ENCODE measurements at regions not wholly inside any gene's neighbourhood (a gene's known extent, or its start where the extent isn't known, plus 50 kb on each side); places are given as distances from the start of the nearest gene placed in this dataset.
A peak's percentile ranks its signal among the peaks of the same experiment; 100 is the strongest.
"Not testable (repeated sequence)": the region's sequence is repeated elsewhere in the genome, so short reads cannot be mapped to it uniquely, and the experiment has no call there.

- Histone ChIP-seq H3K27ac (no peak overlapping the region), H3K4me1 (no peaks in the 10 kb centered on the region), H3K36me3 (no peaks in the 10 kb centered on the region), H3K9me3 (no peaks in the 10 kb centered on the region), H3K27me3 (no peaks in the 10 kb centered on the region), H3K4me3 (no peak overlapping the region)
- no peak for DNase-seq
- TF ChIP-seq EP300 (IDR thresholded peaks at IDR 0.05) (no peak), POLR2AphosphoS5 (IDR thresholded peaks at IDR 0.05) (no peak), CTCF (IDR thresholded peaks at IDR 0.05) (no peak), POLR2A (IDR thresholded peaks at IDR 0.05) (no peak)
- intact Hi-C loops (cut with DNase I; ENCODE audit: low total_unique reads), result no loop called here
- 63 to 75% (median 73%) methylated on average over 7 of the region's 7 CpGs for WGBS, 5 donors
Measured at GRCh38 chr10:106280896-106281460, 883.5 kb downstream of the SORCS1 start.

GRCh38 chr10:106278383-106278782, 886.1 kb downstream of the SORCS1 start:
- H3K36me3 ChIP-seq, result no peaks in the 10 kb centered on the region
- peak in 1 of 2 donors; percentile 24 for DNase-seq
- 26 to 57% (median 45%) methylated on average over 1 of the region's 1 CpG for WGBS, 5 donors
- no peak for TF ChIP-seq POLR2A (IDR thresholded peaks at IDR 0.05)
- intact Hi-C loops (cut with DNase I; ENCODE audit: low total_unique reads), result no loop called here
- no peaks in the 10 kb centered on the region for H3K27me3 ChIP-seq
- no peaks in the 10 kb centered on the region for H3K4me1 ChIP-seq
- no peaks in the 10 kb centered on the region for H3K9me3 ChIP-seq
- no peak overlapping the region for H3K4me3 ChIP-seq
- no peak overlapping the region for H3K27ac ChIP-seq

- H3K4me3 ChIP-seq, result no peak overlapping the region
- H3K36me3 ChIP-seq, result no peaks in the 10 kb centered on the region
- H3K4me1 ChIP-seq, result no peaks in the 10 kb centered on the region
- no peak for DNase-seq
- intact Hi-C loops (cut with DNase I; ENCODE audit: low total_unique reads), result no loop called here
- H3K27ac ChIP-seq, result no peak overlapping the region
- WGBS, 5 donors, result 73 to 89% (median 84%) methylated on average over 3 of the region's 3 CpGs; no CpG with 5 or more reads in 1 of the 5 donors
- no peak for TF ChIP-seq EP300 (IDR thresholded peaks at IDR 0.05)
- TF ChIP-seq CTCF (IDR thresholded peaks at IDR 0.05), result peak in 1 of 7 experiments; percentile 8
- H3K27me3 ChIP-seq, result no peaks in the 10 kb centered on the region
- no peaks in the 10 kb centered on the region for H3K9me3 ChIP-seq
Measured at GRCh38 chr10:106271237-106271636, 893.3 kb downstream of the SORCS1 start.

GRCh38 chr10:106268000-106268399, 896.5 kb downstream of the SORCS1 start:
- no peak for DNase-seq
- Histone ChIP-seq H3K27ac (no peak overlapping the region), H3K4me1 (no peaks in the 10 kb centered on the region), H3K9me3 (no peaks in the 10 kb centered on the region), H3K27me3 (no peaks in the 10 kb centered on the region), H3K36me3 (no peaks in the 10 kb centered on the region), H3K4me3 (no peak overlapping the region)
- WGBS, 5 donors, result 79 to 90% (median 87%) methylated on average over 2 of the region's 2 CpGs
- TF ChIP-seq POLR2A (IDR thresholded peaks at IDR 0.05) (no peak), CTCF (IDR thresholded peaks at IDR 0.05) (no peak), POLR2AphosphoS5 (IDR thresholded peaks at IDR 0.05) (no peak), EP300 (IDR thresholded peaks at IDR 0.05) (no peak)
- intact Hi-C loops (cut with DNase I; ENCODE audit: low total_unique reads), result no loop called here

GRCh38 chr10:106267591-106267990, 896.9 kb downstream of the SORCS1 start:
- intact Hi-C loops (cut with DNase I; ENCODE audit: low total_unique reads), result no loop called here
- TF ChIP-seq POLR2AphosphoS5 (IDR thresholded peaks at IDR 0.05), result no peak
- no peak for TF ChIP-seq POLR2A (IDR thresholded peaks at IDR 0.05)
- TF ChIP-seq EP300 (IDR thresholded peaks at IDR 0.05), result no peak
- TF ChIP-seq CTCF (IDR thresholded peaks at IDR 0.05), result no peak
- WGBS, 5 donors, result 62 to 86% (median 81%) methylated on average over 11 to 13 of the region's 13 CpGs
- no peaks in the 10 kb centered on the region for H3K9me3 ChIP-seq
- no peaks in the 10 kb centered on the region for H3K36me3 ChIP-seq
- H3K4me3 ChIP-seq, result no peak overlapping the region
- no peak for DNase-seq
- H3K27ac ChIP-seq, result no peak overlapping the region
- no peaks in the 10 kb centered on the region for H3K4me1 ChIP-seq
- no peaks in the 10 kb centered on the region for H3K27me3 ChIP-seq

GRCh38 chr10:106257432-106257831, 907.1 kb downstream of the SORCS1 start:
- 59 to 90% (median 77%) methylated on average over 6 of the region's 6 CpGs for WGBS, 5 donors

More at GRCh38 chr10:106257432-106257831, 907.1 kb downstream of the SORCS1 start:
- H3K27me3 ChIP-seq; H3K27ac ChIP-seq; DNase-seq; H3K4me3 ChIP-seq; H3K9me3 ChIP-seq; intact Hi-C loops (cut with DNase I; ENCODE audit: low total_unique reads); H3K4me1 ChIP-seq; H3K36me3 ChIP-seq: not testable (repeated sequence)
